ENCODE measurements at regions not wholly inside any gene's neighbourhood (a gene's known extent, or its start where the extent isn't known, plus 50 kb on each side); places are given as distances from the start of the nearest gene placed in this dataset.
"Not testable (repeated sequence)": the region's sequence is repeated elsewhere in the genome, so short reads cannot be mapped to it uniquely, and the experiment has no call there.

DNA sequence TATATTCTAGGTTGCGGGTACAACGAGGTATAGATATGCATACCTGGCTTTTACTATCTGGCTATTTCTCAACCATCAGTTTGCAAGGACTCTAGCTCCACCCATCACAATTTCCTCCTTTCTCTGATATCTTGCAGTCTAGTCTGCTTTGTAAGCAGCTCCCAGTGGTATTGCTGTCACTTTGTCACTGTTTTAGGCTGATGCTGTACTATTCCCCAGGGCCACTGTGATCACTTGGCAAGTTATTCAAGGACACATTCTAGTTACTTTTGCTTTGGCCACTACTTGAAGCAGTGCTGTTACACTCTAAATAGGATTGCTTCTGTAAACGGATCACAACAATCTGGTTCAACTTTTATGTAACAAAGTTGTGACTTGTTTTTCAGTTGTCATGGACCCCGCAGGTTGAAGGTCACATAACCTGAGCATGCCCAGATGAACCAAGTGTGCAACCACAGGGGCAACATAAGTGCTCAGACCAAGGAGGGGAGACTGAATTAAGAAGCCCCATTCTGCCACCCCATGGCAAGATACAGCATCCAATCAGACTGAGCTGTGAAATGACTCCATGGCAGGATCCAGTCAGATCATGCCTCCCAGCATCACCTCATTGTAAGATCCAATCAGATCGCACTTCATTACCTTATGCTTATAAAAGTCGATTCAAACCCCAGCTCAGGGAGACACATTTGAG lies 588.4 kb upstream of the CITED2 start:
- no peak for DNase-seq (ENCODE audit: low spot score)

DNA sequence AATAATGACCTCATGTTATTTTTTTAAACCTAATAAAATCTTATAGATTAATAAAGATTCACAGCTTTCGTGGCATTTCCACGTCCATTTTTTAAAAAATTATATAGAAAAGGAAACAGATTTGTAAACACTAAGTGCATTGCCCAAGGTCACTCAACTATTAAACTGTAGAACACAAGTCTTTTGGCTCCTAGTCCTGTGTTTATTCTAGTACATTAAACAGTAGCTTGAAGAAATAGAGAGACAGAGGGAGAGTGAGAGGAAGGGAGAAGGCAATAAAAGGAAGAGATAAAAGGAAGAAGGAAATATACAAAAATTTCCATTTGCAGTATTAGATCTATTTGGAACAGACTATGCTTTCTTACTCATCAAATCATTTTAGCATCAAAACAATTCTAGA lies 586.7 kb upstream of the CITED2 start:
- DNase-seq (ENCODE audit: low spot score) = no peak

DNA sequence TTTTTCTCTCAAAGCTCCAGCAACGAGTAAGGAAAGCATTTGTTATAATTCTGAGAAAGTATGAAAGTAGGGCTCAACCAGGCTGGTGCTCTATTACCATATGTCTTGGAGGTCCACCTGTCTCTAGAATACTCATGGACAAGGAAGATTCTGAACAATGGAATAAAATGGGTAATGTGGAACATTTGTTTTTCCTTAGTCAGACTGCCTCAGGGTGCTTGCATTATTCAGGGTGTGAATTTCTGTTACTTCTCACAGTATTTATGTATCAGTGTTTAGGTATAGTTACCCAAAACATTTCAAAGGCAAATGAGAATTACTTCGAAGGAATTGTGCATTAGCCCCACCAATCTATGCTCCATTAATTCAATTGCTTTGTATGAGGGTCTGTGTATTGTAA lies 586.2 kb upstream of the CITED2 start:
- no peak for DNase-seq (ENCODE audit: low spot score)

DNA sequence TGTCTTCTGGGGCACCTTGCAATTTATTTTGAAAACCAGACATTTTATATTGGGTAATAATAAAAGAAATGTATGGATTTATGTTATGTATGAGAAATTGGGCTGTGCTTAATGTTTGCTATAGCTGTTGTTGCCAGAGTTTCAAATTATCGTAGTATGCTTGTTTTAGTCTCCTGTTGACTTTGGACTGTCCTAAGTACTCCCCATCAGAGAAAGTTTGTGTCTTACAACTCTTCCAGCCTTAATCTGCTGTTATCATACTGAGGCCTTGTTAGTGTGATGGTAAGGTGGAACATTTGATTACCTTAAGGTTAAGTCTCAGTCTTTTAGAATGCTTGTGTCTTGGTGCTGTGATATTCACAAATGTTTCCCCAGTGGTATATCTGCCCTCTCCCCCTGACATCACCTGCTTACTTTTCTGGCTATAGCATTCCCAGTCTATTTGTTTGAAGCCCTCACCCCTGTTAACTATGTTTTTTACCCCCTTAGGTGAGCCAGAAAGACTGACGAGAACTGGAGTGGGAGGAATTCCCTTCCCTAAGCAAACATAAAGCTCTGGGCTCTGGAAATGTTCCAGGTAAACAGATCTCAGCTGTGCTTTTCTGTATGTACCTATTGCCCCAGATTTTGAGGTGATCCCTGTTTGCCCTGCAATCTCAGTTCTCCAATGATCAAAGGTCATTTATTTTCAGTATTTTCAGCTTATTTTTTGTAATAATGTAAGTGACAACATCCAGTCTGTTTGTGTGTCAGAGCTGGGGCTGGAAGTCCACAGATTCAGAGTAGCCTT lies 581.1 kb upstream of the CITED2 start:
- no peak for DNase-seq (ENCODE audit: low spot score)

DNA sequence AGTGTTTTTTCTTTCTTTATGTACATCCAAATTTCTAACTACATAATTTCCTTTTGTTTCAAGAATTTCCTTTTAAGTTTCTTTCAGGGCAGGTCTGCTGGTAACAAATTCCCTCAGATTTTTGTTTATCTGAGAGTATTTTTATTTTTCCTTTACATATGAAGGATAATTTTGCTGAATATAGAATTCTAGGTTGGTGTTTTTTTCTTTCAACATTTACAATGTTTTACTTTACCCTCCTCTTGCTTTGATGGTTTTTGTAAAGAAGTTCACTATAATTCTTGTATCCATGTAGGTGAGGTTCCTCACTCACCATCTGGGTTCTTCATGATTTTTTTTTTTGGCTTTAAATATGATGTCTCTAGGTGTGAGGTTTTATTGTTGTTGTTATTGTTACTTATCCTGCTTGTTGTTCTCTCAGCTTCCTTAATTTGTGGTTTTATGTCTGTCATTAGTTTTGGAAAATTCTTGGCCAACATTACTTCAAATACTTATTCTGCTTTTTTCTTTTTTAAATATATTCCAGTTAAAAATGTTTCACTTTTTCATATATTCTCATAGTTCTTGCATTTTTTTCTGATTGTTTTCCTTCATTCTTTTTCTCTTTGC lies 580.1 kb upstream of the CITED2 start:
- DNase-seq (ENCODE audit: low spot score) = no peak

DNA sequence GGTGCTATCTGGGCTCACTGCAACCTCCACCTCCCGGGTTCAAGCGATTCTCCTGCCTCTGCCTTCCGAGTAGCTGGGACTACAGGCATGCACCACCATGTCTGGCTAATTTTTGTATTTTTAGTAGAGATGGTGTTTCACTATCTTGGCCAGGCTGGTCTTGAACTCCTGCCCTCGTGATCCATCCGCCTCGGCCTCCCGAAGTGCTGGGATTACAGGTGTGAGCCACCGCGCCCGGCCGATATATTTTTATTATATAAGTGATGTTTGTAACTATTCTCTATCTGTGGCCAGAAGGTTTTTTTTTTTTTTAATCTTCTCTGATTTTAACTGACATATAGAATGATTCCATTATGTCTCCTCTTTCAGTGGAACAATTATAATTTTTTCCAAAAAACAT lies 579.3 kb upstream of the CITED2 start:
- not testable (repeated sequence) for DNase-seq (ENCODE audit: low spot score)

DNA sequence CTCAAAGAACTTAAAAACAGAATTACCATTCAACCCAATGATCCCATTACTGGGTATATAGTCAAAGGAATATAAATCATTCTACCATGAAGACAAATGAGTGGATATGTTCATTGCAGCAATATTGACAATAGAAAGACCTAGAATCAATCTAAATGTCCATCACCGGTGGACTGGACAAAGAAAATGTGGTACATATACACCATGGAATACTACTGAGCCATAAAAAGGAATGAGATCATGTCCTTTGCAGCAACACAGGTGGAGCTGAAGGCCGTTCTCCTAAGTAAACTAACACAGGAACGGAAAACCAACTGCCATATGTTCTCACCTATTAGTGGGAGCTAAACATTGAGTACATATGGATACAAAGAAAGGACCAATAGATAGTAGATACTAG lies 576.7 kb upstream of the CITED2 start:
- DNase-seq (ENCODE audit: low spot score) = no peak

DNA sequence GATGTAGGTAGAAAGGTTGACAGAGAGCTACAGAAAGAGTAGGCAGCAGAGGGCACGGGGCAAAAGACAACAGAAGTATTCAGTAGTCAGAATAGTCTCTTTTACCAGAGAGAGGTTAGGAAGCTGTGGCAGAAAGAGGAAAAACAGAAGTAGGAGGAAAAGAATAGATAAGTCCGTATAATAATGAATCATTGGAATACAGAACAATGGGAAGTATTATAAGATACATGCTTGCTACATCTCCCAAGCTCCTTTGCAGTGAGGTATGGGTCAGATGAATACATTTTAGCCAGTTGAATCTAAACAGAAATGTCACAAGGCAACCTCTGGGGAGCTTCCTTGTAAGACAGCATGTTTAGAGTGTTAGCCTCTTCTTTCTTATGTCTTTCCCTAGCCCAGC lies 570.5 kb upstream of the CITED2 start:
- no peak for DNase-seq (ENCODE audit: low spot score)

DNA sequence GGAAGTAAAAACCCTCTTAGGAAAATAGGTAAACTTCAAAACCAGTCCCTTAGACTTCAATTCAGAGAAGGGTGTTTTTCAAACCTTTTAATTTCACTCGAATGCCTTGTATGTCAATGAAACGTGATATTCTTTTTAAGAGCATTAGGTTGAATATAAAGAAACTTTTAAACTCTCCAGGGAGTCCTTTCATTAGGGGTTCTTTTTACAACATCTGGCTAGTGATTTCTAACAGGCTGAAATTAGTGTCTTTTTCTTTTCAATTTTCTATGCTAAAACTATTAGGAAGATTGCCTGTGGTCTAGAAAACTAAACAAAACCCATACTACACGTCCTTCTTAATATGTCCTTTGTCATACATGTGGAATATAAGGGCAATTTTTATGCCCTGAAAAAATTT lies 569.7 kb upstream of the CITED2 start:
- no peak for DNase-seq (ENCODE audit: low spot score)

DNA sequence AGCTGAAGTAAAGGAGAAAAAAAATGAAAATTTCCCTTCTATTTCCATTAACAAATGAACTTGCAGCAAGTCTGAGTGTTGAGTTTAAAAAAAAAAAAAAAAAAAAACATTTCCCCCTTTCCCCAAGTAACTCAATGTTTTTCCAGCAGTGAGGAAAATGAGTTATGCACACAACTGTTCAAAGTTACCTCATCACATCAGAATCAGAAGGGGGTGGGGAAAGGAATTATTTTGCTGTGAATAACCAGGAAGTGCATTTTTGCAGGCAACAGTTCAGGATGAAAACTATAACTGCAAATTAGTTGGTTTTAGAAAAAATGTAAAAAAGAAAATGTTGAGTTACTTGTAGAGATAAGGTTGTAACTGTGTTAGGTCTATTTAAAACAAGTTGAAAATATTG lies 568.9 kb upstream of the CITED2 start:
- no peak for DNase-seq (ENCODE audit: low spot score)

DNA sequence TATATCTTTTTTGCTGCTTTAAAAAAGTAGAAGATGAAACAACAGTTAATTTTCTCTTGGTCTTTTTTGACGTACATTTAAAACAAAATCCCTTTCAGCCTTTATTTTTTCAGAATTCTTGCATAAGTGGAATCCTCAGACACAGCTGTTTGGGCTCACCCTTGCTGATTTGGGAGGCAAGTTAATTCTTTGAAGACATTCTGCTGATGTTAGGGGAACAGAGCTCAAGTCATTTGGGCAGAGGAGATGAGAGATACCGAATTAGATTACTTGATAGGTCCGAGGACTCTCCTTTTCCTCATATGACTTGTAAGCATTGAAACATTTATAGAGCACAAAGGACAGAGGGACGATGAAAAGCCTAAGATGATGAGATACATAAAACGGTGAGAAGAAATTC lies 567.9 kb upstream of the CITED2 start:
- no peak for DNase-seq (ENCODE audit: low spot score)

DNA sequence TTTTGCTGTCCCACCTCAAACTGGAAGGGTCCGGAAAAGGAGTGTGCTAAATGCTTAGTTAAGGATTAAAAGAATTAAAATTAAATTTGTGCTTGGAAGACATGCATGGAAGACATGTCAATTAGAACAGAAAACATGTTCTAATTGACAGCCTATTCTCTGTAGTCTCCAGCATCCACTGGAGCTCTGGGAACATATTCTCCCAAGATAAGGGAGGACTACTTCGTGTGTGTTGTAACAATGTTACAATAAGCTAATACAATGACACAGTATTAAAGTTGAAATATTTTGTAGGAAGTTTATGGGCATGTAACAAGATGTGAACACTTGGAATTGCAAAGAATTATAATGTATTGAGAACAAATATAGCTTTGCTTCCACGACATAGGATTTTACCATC lies 567.4 kb upstream of the CITED2 start:
- no peak for DNase-seq (ENCODE audit: low spot score)

DNA sequence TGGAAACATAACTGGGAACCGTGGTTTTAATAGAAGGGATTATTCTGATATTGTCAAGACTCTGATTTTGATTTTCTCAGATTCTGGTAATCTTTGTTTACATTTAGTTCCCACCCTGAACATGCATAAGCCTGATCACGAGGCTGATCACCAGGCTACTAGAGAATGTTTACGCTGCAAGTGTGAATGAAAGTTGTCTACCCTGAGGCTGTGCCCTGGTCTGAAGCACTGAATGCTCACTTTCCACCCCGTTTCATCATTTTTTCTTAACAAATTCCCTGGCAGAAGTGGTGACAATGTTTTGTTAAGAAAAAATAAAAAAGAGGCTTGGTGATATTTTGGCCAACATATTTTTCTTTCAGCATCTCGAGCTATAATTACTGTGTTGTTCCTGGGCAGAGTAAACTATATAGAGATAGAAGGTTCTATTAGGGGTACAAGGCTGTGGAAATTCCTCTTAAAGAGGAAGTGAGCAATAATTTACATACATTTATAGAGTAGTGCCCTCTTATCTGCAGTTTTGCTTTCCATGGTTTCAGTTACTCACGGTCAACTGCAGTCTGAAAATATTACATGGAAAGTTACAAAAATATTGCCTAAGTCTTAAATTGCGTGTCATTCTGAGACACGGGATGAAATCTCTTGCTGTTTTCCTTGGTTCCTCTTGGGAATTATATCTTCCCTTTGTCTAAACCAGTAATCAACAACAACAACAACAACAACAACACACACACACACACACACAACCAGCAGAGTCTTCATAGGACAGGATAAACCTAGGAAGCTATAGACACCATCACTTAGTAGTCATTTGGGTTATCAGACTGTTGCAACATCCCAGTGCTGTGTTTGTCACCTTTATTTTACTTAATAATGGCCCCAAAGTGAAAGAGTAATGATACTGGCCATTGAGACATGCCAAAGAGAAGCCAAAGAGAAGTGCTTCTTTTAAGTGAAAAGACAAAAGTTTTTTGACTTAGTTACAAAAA lies 566.6 kb upstream of the CITED2 start:
- DNase-seq (ENCODE audit: low spot score) = no peak

DNA sequence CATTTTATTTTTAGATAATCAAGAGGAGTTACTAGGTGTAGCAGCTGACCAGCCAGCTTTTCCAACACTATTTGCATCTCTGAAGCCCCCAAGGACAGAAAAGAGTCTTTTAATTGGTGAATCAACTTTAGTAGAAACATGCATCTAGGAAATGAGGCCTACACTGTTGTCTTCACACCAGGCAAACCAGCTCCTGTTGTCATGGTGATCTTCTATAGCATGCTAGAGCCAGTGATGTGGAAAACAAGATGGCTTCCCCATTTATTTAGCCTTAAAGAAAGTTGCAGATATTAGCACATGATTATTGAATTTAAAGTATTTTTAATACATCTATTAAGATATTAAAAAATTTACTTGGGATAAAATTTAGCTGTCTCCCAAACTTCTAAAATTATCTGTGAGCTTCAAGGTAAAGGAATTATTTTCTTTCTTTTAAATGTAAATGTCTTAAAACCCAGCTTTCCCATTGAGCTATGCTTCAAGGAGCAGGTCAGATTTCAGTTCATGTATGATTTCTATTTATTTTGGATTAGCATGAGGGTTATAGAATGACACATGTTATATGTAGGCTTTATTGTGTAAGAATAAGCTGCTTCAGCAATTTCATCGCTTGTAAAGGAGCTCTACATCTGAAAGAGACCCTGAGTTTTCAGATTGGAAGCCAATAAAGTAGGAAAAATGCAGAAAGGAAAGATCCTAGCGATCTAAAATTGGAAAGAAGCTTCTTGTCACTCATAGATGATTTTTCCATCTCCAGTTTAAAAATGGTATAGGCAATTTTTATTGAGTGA lies 564.9 kb upstream of the CITED2 start:
- DNase-seq (ENCODE audit: low spot score) = no peak

DNA sequence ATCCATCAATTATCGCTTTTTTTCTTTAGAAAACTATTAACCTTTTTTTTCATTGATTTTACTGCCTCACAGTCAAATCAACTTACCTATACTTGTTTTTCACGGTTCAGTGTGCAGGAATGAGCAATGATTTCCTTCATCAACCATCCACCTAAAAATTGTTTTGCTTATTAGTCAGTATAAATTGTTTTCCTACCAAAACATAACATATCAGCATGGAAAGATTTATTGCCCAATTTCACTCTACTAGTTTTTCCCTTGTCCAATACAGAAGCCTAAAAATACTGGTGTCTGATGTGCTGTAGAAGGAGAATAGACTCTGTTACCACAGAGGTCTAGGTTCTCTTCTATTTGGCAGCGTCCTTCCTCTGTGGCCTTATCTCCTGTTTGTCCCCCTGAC lies 558.2 kb upstream of the CITED2 start:
- DNase-seq (ENCODE audit: low spot score) = no peak

DNA sequence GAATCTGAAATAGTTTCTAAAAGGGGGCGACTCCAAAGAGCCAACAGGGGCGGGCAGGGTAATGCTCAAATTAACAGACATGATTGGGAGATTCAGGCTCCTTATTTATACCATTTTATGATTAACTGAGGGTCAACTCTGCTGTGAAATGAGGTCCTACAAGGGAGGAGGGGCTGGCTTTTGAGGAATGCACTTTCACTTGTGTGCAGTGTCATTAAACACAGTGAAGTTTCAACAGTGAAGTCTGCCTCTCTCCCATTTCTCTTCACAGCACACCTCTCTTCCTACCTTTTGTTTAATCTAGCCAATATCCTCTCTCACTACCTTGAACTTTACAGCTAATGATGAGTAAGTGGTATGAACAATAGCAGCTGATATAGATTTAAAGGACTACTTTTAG lies 557.3 kb upstream of the CITED2 start:
- DNase-seq (ENCODE audit: low spot score) = no peak

DNA sequence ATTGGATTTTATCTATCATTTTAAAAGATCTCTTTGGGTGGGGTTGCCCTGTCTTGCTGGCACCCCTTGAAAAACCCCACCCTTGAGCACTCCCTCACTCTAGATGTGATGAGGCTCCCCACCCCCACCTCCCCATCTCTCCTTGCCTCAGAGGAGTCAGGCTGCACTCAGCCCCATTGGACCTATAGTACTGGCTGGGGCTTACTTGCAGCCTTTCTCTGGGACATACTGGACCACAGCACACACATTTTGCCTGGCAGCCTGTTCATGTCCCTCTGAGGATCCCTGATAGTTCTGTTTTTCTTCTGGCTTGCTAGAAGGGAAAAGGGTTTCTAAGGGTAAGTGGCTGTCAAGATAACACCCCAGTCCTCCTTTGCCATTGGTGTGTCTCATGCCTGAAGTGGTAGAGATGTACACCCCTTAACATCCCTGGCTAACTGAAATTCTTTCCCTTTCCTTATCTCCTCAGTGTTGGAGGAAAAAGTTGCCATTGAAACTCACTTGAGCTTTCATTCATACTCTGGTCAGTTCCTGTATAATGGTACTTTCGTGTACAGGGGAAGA lies 553.4 kb upstream of the CITED2 start:
- DNase-seq (ENCODE audit: low spot score) = no peak

DNA sequence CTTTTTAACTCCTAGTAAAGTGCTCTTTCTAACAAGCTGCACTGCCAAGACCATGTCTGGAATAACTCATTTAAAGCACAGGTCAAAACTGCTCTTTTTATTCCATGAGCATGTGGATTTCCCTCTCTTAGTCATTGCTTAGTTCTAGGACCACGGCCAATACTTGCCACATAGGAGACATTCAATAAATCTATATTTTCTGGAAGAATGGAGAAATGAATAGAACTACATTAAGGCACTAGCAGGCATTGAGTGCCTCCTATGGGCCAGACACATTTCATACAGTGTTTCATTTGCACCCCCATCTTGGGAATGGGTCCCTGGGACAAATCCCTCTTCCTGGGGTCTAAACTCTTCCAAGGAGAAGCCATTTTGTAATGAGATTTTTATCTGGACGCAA lies 552.8 kb upstream of the CITED2 start:
- peak; percentile 32 for DNase-seq (ENCODE audit: low spot score)

DNA sequence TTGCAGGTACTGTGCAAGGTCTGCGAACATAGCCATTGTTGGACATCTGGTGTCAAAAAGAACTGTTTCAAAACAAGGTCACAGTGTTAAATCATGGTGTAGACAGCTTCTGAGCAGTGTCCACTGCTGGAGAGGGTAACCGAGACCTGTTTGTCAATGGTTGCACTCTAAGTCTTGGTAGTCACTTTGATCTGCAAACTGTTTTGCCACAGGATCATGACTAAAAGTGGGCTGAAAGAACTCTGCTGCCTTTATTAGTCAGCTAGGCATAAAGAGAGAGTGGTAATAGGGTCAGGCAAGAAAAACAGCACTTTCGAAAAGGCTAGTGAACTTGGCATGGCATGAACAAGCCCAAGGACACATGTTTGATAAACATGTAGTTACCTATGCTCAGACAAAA lies 552.3 kb upstream of the CITED2 start:
- DNase-seq (ENCODE audit: low spot score) = no peak

DNA sequence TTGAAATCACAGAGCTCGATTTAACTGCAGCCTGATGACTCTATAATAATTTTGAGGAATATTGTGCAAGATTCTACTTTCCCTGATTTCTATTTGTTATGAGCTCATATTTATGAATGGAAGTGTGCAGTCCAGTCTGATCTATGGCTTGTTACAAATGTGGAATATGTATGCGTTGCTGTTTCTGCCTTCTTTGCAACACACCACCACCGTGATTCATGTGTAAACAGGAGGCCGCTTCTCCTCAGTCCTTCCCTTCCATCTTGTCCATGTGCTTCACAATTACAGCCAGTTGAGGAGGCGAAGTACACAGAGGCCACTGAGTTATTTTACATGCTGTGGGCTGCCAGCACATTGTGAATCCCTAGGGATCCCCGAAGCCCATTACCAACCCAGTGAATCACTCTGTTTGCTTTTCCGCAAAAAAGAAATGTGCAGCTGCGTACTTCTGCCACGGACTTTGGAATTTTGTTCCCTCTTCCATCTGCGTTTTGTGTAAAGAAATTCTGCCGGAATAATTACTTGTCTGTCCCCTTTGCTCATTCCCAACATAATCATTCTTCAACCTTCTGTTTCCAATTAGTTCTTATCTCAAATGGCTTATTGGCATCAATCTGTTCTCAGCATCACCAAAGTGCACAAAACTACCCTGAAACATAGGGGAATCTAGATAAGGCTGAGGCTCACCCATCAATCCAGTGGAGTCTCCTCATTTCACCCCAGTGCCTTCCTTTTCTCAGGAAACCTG lies 551.6 kb upstream of the CITED2 start:
- DNase-seq (ENCODE audit: low spot score) = no peak

All from hematopoietic multipotent progenitor cell treated with erythropoietin and hydrocortisone succinate and interleukin-3 and kit ligand, for 17 days (in vitro differentiated cells).